Mesenchymal stem cell (in vitro differentiated cells and primary cell): ENCODE measurements at regions not wholly inside any gene's neighbourhood (a gene's known extent, or its start where the extent isn't known, plus 50 kb on each side); places are given as distances from the start of the nearest gene placed in this dataset.

Experiments
- DNase-seq: peaks from one replicate; pipeline ENCODE4 v3.0.0-alpha.2; 2013
- H2AFZ ChIP-seq: one replicate; pipeline ENCODE4 v1.6.1; 2013; ENCODE audit warnings: low read depth, mild to moderate bottlenecking, control low read depth, inconsistent platforms, low read length, moderate library complexity
- H2AK5ac ChIP-seq: 2 replicates; pipeline ENCODE4 v1.6.1; 2013; ENCODE audit warnings: low read length, moderate library complexity, mild to moderate bottlenecking, inconsistent platforms; ENCODE audit not compliant: severe bottlenecking
- H2BK120ac ChIP-seq: one replicate; pipeline ENCODE4 v1.6.1; 2013; ENCODE audit warnings: low read depth, mild to moderate bottlenecking, inconsistent platforms, low read length, moderate library complexity
- H2BK12ac ChIP-seq, 2 experiments: one replicate each; pipeline ENCODE4 v1.6.1; 2013; ENCODE audit warnings: inconsistent platforms in 2 of 2, low read length in 2 of 2, mild to moderate bottlenecking in 2 of 2, moderate library complexity in 2 of 2, control low read depth in 1 of 2
- H2BK15ac ChIP-seq: one replicate; pipeline ENCODE4 v1.6.1; 2013; ENCODE audit warnings: mild to moderate bottlenecking, low read depth, inconsistent platforms; ENCODE audit not compliant: poor library complexity, severe bottlenecking
- H2BK5ac ChIP-seq: 2 replicates; pipeline ENCODE4 v1.6.1; 2013; ENCODE audit warnings: low read depth, mild to moderate bottlenecking, low read length, control low read depth, inconsistent platforms; ENCODE audit not compliant: poor library complexity, severe bottlenecking
- H3K14ac ChIP-seq, 2 experiments: one replicate each; pipeline ENCODE4 v1.6.1; 2013; ENCODE audit warnings: inconsistent platforms in 2 of 2, low read length in 2 of 2, control low read depth in 1 of 2, mild to moderate bottlenecking in 1 of 2, moderate library complexity in 1 of 2
- H3K18ac ChIP-seq, 2 experiments: one replicate each; pipeline ENCODE4 v1.6.1; 2013; ENCODE audit warnings: inconsistent platforms in 2 of 2, low read length in 2 of 2, control low read depth in 1 of 2, low read depth in 1 of 2, mild to moderate bottlenecking in 1 of 2
- H3K23ac ChIP-seq, 2 experiments: one replicate each; pipeline ENCODE4 v1.6.1; 2013; ENCODE audit warnings: inconsistent platforms in 2 of 2, low read length in 2 of 2, mild to moderate bottlenecking in 2 of 2, moderate library complexity in 2 of 2, control low read depth in 1 of 2
- H3K27ac ChIP-seq: 2 replicates; pipeline ENCODE4 v1.5.1; 2013; ENCODE audit warnings: mild to moderate bottlenecking, moderate library complexity, low read length, control low read depth, inconsistent platforms; ENCODE audit not compliant: poor library complexity, severe bottlenecking
- H3K27me3 ChIP-seq, 2 experiments: 2 replicates each; pipeline versions ENCODE4 v1.6.1 to v1.7.0; 2013; ENCODE audit warnings: low read length in 2 of 2, mild to moderate bottlenecking in 2 of 2, moderate library complexity in 2 of 2, control low read depth in 1 of 2, inconsistent platforms in 1 of 2; ENCODE audit not compliant: control insufficient read depth in 1 of 2, insufficient read depth in 1 of 2
- H3K36me3 ChIP-seq, 2 experiments: 2 replicates each; pipeline versions ENCODE4 v1.6.1 to v1.7.0; 2013; ENCODE audit warnings: low read length in 2 of 2, control low read depth in 1 of 2, inconsistent platforms in 1 of 2, low read depth in 1 of 2, mild to moderate bottlenecking in 1 of 2; ENCODE audit not compliant: insufficient read depth in 2 of 2, control insufficient read depth in 1 of 2
- H3K4ac ChIP-seq, 2 experiments: one replicate each; pipeline ENCODE4 v1.6.1; 2013; ENCODE audit warnings: inconsistent platforms in 2 of 2, low read length in 2 of 2, mild to moderate bottlenecking in 2 of 2, moderate library complexity in 2 of 2, control low read depth in 1 of 2, low read depth in 1 of 2
- H3K4me1 ChIP-seq: 2 replicates; pipeline ENCODE4 v1.6.1; 2013; ENCODE audit warnings: low read depth, low read length, control low read depth; ENCODE audit not compliant: control insufficient read depth, insufficient read depth
- H3K4me2 ChIP-seq: 2 replicates; pipeline ENCODE4 v1.6.1; 2013; ENCODE audit warnings: low read length, mild to moderate bottlenecking, inconsistent platforms; ENCODE audit not compliant: poor library complexity, severe bottlenecking
- H3K4me3 ChIP-seq, 2 experiments: 2 replicates each; pipeline versions ENCODE4 v1.5.1 to v1.7.0; 2013; ENCODE audit warnings: low read length in 2 of 2, mild to moderate bottlenecking in 2 of 2, control low read depth in 1 of 2, low read depth in 1 of 2; ENCODE audit not compliant: insufficient read depth in 1 of 2
- H3K79me1 ChIP-seq: replicated peaks from 2 replicates; pipeline ENCODE4 v1.6.1; 2013; ENCODE audit warnings: mild to moderate bottlenecking, control low read depth, low read length, inconsistent platforms; ENCODE audit not compliant: poor library complexity, severe bottlenecking
- H3K9ac ChIP-seq: 2 replicates; pipeline ENCODE4 v1.7.0; 2013; ENCODE audit warnings: mild to moderate bottlenecking, low read length, moderate library complexity
- H3K9me3 ChIP-seq: 2 replicates; pipeline ENCODE4 v1.7.0; 2013; ENCODE audit warnings: mild to moderate bottlenecking, low read length; ENCODE audit not compliant: control insufficient read depth
- H4K8ac ChIP-seq: one replicate; pipeline ENCODE4 v1.6.1; 2013; ENCODE audit warnings: inconsistent platforms, mild to moderate bottlenecking, low read length, moderate library complexity
- H4K91ac ChIP-seq: one replicate; pipeline ENCODE4 v1.6.1; 2013; ENCODE audit warnings: mild to moderate bottlenecking, low read length, inconsistent platforms
- WGBS: methylation state at CpG from one replicate; pipeline ENCODE4 v1.1.7; 2013; ENCODE audit warnings: mixed read lengths; 5-methylcytosine and 5-hydroxymethylcytosine counted together

DNA sequence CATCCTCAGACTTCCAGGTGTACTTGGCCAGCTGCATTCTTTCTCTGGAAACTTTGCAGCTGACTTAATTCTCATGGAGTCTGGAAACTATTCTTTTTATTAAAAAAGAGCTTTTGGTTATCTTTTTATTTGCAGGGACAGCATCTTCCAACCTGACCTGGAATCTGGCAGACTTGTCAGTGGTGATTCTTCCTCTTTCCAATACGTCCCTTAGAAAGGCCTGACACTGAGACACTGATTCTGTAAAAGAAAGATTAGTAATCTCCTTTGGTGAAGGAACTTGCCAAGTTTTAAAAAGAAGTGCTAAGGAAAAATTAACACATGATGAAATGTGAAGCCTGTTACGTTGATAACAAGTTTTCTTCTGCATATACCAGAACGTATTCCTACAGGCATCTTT lies 440.9 kb upstream of the RAG2 start:
- no peak overlapping the region for H2AK5ac ChIP-seq
- no peaks in the 10 kb centered on the region for H3K79me1 ChIP-seq
- no peak overlapping the region for H4K8ac ChIP-seq
- DNase-seq: no peak
- no peaks in the 10 kb centered on the region for H3K9me3 ChIP-seq
- H3K18ac ChIP-seq: no peak overlapping the region
- H2BK12ac ChIP-seq: no peak overlapping the region
- no peak overlapping the region for H3K4ac ChIP-seq
- H3K4me3 ChIP-seq: no peak overlapping the region
- 94% methylated on average over 3 of the region's 3 CpGs for WGBS
- no peak overlapping the region for H3K27ac ChIP-seq
- H2AFZ ChIP-seq: no peak overlapping the region
- H3K4me1 ChIP-seq: no peaks in the 10 kb centered on the region
- no peak overlapping the region for H3K9ac ChIP-seq
- no peak overlapping the region for H2BK15ac ChIP-seq
- no peak overlapping the region for H2BK5ac ChIP-seq
- H4K91ac ChIP-seq: no peak overlapping the region
- H2BK120ac ChIP-seq: no peak overlapping the region
- no peak overlapping the region for H3K23ac ChIP-seq
- no peaks in the 10 kb centered on the region for H3K36me3 ChIP-seq
- no peak overlapping the region for H3K4me2 ChIP-seq
- no peaks in the 10 kb centered on the region for H3K27me3 ChIP-seq
- H3K14ac ChIP-seq: no peak overlapping the region

DNA sequence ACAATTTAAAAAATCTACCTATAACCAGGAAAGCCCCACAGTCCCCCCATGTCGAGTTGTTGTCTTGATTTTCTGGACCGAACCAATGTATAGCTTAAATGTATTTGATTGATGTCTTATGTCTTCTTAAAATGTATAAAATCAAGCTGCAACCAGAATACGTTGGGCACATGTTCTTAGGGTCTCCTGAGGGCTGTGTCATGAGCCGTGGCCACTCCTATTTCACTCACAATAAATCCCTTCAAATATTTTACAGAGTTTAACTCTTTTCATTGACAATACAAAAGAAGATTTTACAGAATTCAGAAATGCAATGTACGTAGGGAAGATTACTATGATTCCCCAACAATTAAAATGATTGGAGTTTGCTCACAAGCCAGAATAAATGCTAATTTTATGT lies 428.7 kb upstream of the RAG2 start:
- no peaks in the 10 kb centered on the region for H3K27me3 ChIP-seq
- DNase-seq: no peak
- WGBS: 59% methylated on average over 3 of the region's 5 CpGs
- no peak overlapping the region for H3K4me3 ChIP-seq
- H3K79me1 ChIP-seq: no peaks in the 10 kb centered on the region
- H3K27ac ChIP-seq: no peak overlapping the region
- H3K9ac ChIP-seq: no peak overlapping the region
- no peak overlapping the region for H2BK12ac ChIP-seq
- no peak overlapping the region for H3K18ac ChIP-seq
- H3K23ac ChIP-seq: no peak overlapping the region
- no peak overlapping the region for H2AFZ ChIP-seq
- H3K9me3 ChIP-seq: no peaks in the 10 kb centered on the region
- H4K91ac ChIP-seq: no peak overlapping the region
- no peaks in the 10 kb centered on the region for H3K36me3 ChIP-seq
- H4K8ac ChIP-seq: no peak overlapping the region
- no peak overlapping the region for H3K14ac ChIP-seq
- H2BK120ac ChIP-seq: no peak overlapping the region
- no peak overlapping the region for H2AK5ac ChIP-seq
- H3K4ac ChIP-seq: no peak overlapping the region
- H2BK15ac ChIP-seq: no peak overlapping the region
- no peak overlapping the region for H2BK5ac ChIP-seq
- no peak overlapping the region for H3K4me2 ChIP-seq
- H3K4me1 ChIP-seq: no peaks in the 10 kb centered on the region

DNA sequence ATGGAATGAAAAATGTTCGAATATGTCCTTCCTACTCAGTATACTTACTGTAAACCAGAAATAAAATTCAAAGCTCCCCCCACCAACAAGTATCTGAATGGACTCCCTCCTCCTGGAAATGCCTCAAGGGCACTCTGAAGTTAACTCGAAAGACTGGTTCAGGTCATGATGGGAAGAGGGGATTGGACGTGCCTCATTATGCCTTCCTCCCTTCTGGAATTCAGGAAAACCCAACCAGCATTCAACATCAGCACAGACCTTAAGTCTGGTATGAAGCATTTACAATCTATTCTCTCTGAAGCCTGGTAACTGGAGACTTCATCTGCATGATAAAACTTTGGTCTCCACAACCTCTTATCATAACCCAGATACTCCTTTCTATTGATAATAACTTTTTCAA lies 428.3 kb upstream of the RAG2 start:
- WGBS: 67% methylated on average over 3 of the region's 3 CpGs
- H3K23ac ChIP-seq: no peak overlapping the region
- no peak overlapping the region for H3K4me3 ChIP-seq
- no peak overlapping the region for H3K27ac ChIP-seq
- no peak overlapping the region for H3K4me2 ChIP-seq
- no peak overlapping the region for H2AK5ac ChIP-seq
- H4K8ac ChIP-seq: no peak overlapping the region
- no peak overlapping the region for H2BK5ac ChIP-seq
- H3K9ac ChIP-seq: no peak overlapping the region
- H3K27me3 ChIP-seq: no peaks in the 10 kb centered on the region
- no peak overlapping the region for H3K18ac ChIP-seq
- H3K14ac ChIP-seq: no peak overlapping the region
- no peak overlapping the region for H2BK15ac ChIP-seq
- no peak overlapping the region for H2AFZ ChIP-seq
- no peak overlapping the region for H3K4ac ChIP-seq
- H2BK12ac ChIP-seq: no peak overlapping the region
- H3K9me3 ChIP-seq: no peaks in the 10 kb centered on the region
- no peaks in the 10 kb centered on the region for H3K36me3 ChIP-seq
- H2BK120ac ChIP-seq: no peak overlapping the region
- no peaks in the 10 kb centered on the region for H3K79me1 ChIP-seq
- no peak for DNase-seq
- H3K4me1 ChIP-seq: no peaks in the 10 kb centered on the region
- no peak overlapping the region for H4K91ac ChIP-seq

DNA sequence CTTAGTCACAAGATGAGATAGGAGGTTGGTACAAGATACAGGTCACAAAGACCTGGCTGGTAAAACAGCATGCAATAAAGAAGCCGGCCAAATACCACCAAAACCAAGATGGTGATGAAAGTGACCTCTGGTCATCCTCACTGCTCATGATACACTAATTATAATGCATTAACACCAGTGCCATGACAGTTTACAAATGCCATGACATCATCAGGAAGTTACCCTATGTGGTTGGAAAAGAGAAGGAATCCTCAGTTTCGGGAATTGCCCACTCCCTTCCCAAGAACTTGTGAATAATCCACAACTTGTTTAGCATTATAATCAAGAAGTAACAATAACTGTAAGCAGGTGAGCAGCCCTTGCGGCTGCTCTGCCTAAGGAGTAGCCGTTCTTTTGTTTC lies 408.5 kb upstream of the RAG2 start:
- no peak overlapping the region for H3K4me2 ChIP-seq
- no peak for DNase-seq
- H3K18ac ChIP-seq: no peak overlapping the region
- no peak overlapping the region for H2AK5ac ChIP-seq
- no peak overlapping the region for H2BK5ac ChIP-seq
- H3K14ac ChIP-seq: no peak overlapping the region
- H2BK120ac ChIP-seq: no peak overlapping the region
- no peaks in the 10 kb centered on the region for H3K36me3 ChIP-seq
- no peak overlapping the region for H3K9ac ChIP-seq
- H3K9me3 ChIP-seq: no peaks in the 10 kb centered on the region
- no peak overlapping the region for H3K4me3 ChIP-seq
- H2BK12ac ChIP-seq: no peak overlapping the region
- H3K27me3 ChIP-seq: no peaks in the 10 kb centered on the region
- no peaks in the 10 kb centered on the region for H3K79me1 ChIP-seq
- no peak overlapping the region for H4K91ac ChIP-seq
- WGBS: 80% methylated on average over 4 of the region's 4 CpGs
- H3K23ac ChIP-seq: no peak overlapping the region
- H3K4ac ChIP-seq: no peak overlapping the region
- H2BK15ac ChIP-seq: no peak overlapping the region
- no peak overlapping the region for H3K27ac ChIP-seq
- no peak overlapping the region for H4K8ac ChIP-seq
- no peak overlapping the region for H2AFZ ChIP-seq
- H3K4me1 ChIP-seq: no peaks in the 10 kb centered on the region
